ENCODE measurements at regions not wholly inside any gene's neighbourhood (a gene's known extent, or its start where the extent isn't known, plus 50 kb on each side); places are given as distances from the start of the nearest gene placed in this dataset.

DNA sequence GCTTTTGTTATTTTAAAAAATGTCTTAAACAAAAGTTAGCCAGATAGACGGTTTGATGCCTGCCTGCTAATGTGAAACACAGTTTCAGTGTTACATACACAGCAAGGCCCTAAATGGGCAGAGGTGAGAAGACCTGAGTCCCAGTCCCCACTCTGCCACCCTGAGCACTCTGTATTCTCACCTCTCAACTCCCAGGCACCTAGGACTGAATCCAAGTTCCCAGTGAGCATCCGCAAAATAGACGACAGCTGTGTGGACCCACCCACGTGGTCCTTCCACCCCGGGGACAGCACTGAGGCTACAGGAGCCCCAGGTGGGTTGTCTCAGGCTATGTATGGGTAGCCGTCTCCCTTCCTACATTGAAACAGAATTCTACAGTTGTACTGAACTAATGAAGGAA lies 111.5 kb downstream of the RPL27A start:
- Histone ChIP-seq H3K9me3 (no peaks in the 10 kb centered on the region), H3K4me1 (peaks cover 5% of the 10 kb centered on the region; the same call in 1 of the 2 replicates), H3K36me3 (no peaks in the 10 kb centered on the region), H3K4me3 (no peak overlapping the region), H3K4me2 (no peak overlapping the region), H4K20me1 (no peaks in the 10 kb centered on the region), H3K27ac (no peak overlapping the region), H3K27me3 (no peaks in the 10 kb centered on the region), H3K9ac (no peak overlapping the region)
- TF ChIP-seq Cebpa-rat (IDR thresholded peaks at IDR 0.05) = no peak

DNA sequence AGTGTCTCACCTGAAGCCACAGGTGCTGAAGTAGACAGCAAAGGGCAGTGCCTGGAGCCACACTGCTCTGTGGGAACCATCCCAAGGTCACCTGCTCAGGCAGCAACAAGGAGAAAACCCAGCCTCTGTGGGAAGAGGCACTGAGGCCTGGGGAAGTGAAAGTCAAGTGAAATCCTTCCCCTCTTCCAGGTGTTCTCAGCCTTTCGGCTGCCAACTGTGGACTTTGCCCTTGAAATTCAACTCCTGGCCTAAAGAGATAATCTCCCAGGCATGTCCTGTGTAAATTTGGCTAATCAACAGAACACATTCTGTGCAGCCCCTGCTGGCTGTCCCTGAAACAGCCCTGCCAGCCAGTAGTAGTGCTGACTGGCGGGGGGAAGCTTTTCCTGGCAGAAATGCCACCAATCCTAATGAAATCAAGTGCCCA lies 112.1 kb downstream of the RPL27A start:
- no peak overlapping the region for H3K4me2 ChIP-seq
- no peaks in the 10 kb centered on the region for H3K27me3 ChIP-seq
- H3K27ac ChIP-seq = no peak overlapping the region
- no peaks in the 10 kb centered on the region for H4K20me1 ChIP-seq
- no peak overlapping the region for H3K9ac ChIP-seq
- H3K36me3 ChIP-seq = no peaks in the 10 kb centered on the region
- no peak overlapping the region for H3K4me3 ChIP-seq
- no peaks in the 10 kb centered on the region for H3K9me3 ChIP-seq
- TF ChIP-seq Cebpa-rat (IDR thresholded peaks at IDR 0.05) = no peak
- peaks cover 5% of the 10 kb centered on the region; the same call in 1 of the 2 replicates for H3K4me1 ChIP-seq

DNA sequence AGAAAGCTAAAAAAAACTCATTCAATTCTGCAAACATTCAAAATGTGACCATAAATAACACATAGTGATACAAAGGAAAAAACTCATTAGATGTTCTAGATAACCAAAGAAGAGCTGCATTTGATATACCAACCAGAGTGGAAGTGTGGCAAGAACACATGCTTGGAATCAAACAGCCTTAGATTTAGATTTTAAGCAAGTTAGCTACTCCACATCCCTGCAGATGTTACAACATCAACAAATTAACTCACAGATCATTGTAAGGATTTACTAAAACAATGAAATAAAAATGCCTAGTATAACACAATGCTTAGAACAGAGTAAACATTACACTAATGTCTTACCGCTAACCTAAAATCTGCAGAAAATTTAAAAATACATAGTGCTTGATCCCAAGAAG lies 114.0 kb upstream of the AKIP1 start:
- H4K20me1 ChIP-seq = no peaks in the 10 kb centered on the region
- H3K27me3 ChIP-seq = no peaks in the 10 kb centered on the region
- peaks cover 5% of the 10 kb centered on the region; the same call in 1 of the 2 replicates for H3K4me1 ChIP-seq
- no peak overlapping the region for H3K4me2 ChIP-seq
- no peaks in the 10 kb centered on the region for H3K9me3 ChIP-seq
- H3K27ac ChIP-seq = no peak overlapping the region
- H3K36me3 ChIP-seq = no peaks in the 10 kb centered on the region
- no peak overlapping the region for H3K9ac ChIP-seq
- H3K4me3 ChIP-seq = no peak overlapping the region
- TF ChIP-seq Cebpa-rat (IDR thresholded peaks at IDR 0.05) = no peak

DNA sequence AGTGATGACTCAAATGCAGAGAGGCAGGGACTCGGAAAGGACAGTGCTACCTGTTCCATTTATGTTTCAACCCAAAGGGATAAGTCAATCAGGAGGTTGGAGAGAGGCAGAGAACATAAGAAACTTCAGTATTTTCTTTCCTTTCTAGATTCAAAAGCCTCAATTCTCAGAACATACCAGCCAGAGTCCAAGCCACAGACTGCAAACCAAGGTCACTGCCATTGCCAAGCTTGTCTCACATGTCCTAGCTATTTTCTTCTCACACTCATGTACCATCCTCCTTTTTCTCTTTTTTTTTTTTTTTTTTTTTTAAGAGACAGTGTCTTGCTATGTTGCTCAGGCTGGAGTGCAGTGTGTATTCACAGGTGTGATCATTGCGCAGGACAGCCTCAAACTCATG lies 111.7 kb upstream of the AKIP1 start:
- no peaks in the 10 kb centered on the region for H3K27me3 ChIP-seq
- H3K4me1 ChIP-seq = peaks cover 5% of the 10 kb centered on the region; the same call in 1 of the 2 replicates
- H3K4me3 ChIP-seq = no peak overlapping the region
- H3K4me2 ChIP-seq = no peak overlapping the region
- H3K27ac ChIP-seq = no peak overlapping the region
- no peak for TF ChIP-seq Cebpa-rat (IDR thresholded peaks at IDR 0.05)
- no peaks in the 10 kb centered on the region for H3K36me3 ChIP-seq
- no peak overlapping the region for H3K9ac ChIP-seq
- no peaks in the 10 kb centered on the region for H3K9me3 ChIP-seq
- H4K20me1 ChIP-seq = no peaks in the 10 kb centered on the region

DNA sequence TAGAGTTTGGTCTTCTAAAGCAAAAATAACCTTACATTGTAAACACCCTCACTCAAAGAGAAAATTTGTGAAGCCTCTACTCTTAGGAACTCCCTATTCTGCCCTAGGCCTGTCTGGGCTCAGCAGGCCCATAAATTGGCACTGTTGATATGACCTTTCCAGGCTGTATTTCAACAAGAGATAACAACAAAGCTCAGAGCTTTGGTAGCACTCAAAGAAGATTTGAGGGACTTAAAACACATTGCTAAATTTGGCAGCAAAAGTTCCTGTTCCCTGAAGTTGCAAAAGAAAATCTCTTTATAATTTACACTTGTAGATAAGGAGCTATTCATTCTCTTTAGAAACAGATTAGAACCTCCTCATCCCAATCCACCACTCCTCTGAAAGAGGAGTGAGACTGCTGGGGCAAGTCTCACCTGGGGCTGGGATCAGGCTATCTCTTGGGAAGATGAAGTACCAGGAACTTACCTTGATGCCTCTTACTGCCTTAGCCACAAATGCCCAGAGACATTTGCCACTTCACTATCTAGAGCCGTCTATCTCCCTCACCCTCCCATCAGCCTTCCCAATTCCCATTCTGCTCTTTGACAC lies 110.4 kb upstream of the AKIP1 start:
- no peak overlapping the region for H3K4me3 ChIP-seq
- no peak overlapping the region for H3K9ac ChIP-seq
- H3K4me2 ChIP-seq = no peak overlapping the region
- no peaks in the 10 kb centered on the region for H4K20me1 ChIP-seq
- H3K27me3 ChIP-seq = no peaks in the 10 kb centered on the region
- 0 out of 2 replicates have a peak, but pooled peaks cover 5% of the 10 kb centered on the region for H3K4me1 ChIP-seq
- H3K36me3 ChIP-seq = no peaks in the 10 kb centered on the region
- no peak for TF ChIP-seq Cebpa-rat (IDR thresholded peaks at IDR 0.05)
- no peak overlapping the region for H3K27ac ChIP-seq
- H3K9me3 ChIP-seq = no peaks in the 10 kb centered on the region

DNA sequence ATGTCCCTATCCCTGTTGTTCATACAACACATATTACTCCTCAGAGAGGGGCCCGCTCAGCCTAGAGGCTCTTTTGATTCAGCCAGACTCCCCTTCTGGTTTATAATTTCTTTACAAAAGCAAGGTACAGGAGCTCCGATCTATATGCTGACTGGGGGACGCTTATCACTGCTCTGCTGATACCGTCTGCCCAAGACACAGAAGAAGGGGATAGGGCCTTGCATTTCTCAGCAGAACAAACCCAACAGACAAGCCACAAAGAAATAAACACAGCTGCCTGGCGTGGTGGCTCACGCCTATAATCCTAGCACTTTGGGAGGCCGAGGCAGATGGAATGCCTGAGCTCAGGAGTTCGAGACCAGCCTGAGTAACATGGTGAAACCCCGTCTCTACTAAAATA lies 109.9 kb upstream of the AKIP1 start:
- Histone ChIP-seq H4K20me1 (no peaks in the 10 kb centered on the region), H3K4me1 (0 out of 2 replicates have a peak, but pooled peaks cover 5% of the 10 kb centered on the region), H3K27ac (no peak overlapping the region), H3K36me3 (no peaks in the 10 kb centered on the region), H3K4me2 (no peak overlapping the region), H3K4me3 (no peak overlapping the region), H3K9me3 (no peaks in the 10 kb centered on the region), H3K27me3 (no peaks in the 10 kb centered on the region), H3K9ac (no peak overlapping the region)
- TF ChIP-seq Cebpa-rat (IDR thresholded peaks at IDR 0.05) = no peak

DNA sequence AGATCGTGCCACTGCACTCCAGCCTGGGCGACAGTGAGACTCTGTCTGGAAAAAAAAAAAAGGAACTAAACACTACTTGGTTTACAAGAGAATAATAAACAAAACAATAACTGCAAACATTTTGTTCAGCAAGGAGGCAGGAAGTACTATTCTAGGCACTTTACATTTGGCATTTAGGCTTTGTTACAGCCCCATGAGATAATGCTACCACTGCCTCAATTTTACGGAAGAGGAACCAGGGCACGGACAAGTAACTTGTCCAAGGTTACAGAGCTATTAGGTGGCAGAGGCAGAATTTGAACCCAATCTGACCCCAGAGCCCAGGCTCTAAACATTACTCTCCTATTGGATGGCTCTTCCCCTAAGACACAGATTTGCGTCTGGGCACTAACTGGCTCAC lies 108.7 kb upstream of the AKIP1 start:
- no peaks in the 10 kb centered on the region for H3K36me3 ChIP-seq
- no peak overlapping the region for H3K9ac ChIP-seq
- peaks cover 12% of the 10 kb centered on the region for H3K4me1 ChIP-seq
- no peak overlapping the region for H3K27ac ChIP-seq
- no peaks in the 10 kb centered on the region for H3K27me3 ChIP-seq
- H3K4me3 ChIP-seq = no peak overlapping the region
- H3K4me2 ChIP-seq = no peak overlapping the region
- TF ChIP-seq Cebpa-rat (IDR thresholded peaks at IDR 0.05) = no peak
- no peaks in the 10 kb centered on the region for H4K20me1 ChIP-seq
- no peaks in the 10 kb centered on the region for H3K9me3 ChIP-seq

DNA sequence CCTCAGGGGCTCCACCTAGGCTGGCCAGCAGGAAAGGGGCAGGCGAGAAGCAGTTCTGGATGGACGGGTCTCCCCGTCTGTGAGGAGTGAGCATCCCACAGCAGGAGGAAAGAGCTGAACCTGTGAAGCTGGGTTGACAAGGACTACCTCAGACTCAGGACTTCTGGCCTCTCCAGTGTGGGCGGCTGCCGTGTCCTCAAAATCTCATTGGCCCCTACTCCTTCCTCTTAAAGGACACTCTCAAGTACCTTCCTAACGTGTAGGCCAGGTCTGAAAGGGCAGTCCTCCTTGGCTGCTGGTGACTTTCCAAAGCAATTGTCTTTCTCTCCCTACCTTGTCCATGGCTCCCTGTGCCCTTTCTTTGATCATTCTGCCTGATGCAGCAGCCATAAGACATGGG lies 107.0 kb upstream of the AKIP1 start:
- H3K36me3 ChIP-seq = no peaks in the 10 kb centered on the region
- peaks cover 9% of the 10 kb centered on the region for H3K4me1 ChIP-seq
- TF ChIP-seq Cebpa-rat (IDR thresholded peaks at IDR 0.05) = no peak
- no peak overlapping the region for H3K4me3 ChIP-seq
- no peak overlapping the region for H3K4me2 ChIP-seq
- H4K20me1 ChIP-seq = no peaks in the 10 kb centered on the region
- no peak overlapping the region for H3K9ac ChIP-seq
- no peak overlapping the region for H3K27ac ChIP-seq
- H3K9me3 ChIP-seq = no peaks in the 10 kb centered on the region
- H3K27me3 ChIP-seq = no peaks in the 10 kb centered on the region

DNA sequence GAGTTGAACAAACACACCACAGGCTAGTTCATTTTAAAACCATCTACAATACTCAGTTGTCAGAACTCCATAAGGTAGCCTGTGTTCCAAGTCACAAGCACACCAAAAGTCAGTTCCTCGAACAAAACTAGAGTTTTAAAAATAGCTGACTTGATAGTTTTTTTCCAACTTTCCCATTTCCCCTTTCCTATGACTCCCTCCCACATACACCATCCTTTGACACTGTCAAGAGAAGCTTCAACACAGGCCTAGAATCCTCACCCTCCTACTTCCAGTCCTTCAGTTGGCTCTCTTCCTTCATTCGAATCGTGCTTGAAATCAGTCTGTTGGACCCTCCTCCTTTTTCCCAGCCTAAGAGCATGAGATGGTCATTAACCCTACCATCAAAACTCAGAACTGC lies 105.7 kb upstream of the AKIP1 start:
- no peak for TF ChIP-seq Cebpa-rat (IDR thresholded peaks at IDR 0.05)
- Histone ChIP-seq H3K36me3 (no peaks in the 10 kb centered on the region), H3K9me3 (no peaks in the 10 kb centered on the region), H3K9ac (no peak overlapping the region), H3K4me1 (peaks cover 10% of the 10 kb centered on the region), H3K4me3 (no peak overlapping the region), H3K27me3 (peaks cover 6% of the 10 kb centered on the region; the same call in 1 of the 2 replicates), H3K27ac (no peak overlapping the region), H3K4me2 (no peak overlapping the region), H4K20me1 (no peaks in the 10 kb centered on the region)

DNA sequence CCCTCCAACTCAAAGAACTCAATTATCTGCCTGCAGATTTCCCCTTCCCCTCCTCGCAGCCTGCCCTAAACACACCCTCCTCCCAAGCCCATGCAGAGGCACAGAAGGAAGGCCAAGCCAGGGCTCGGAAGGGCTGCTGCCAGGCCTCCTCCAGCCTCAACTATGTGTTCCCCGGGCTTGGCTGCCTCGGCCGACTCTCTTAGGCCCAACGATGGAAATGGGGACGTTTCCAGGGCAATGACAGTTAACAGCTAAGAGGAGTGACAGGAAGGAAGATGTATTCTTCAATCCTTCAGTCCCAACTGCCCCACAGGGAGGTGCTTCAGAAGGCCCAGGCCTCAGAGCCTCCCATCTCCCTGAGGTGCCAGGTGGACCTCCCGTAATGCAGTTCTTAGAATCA lies 104.0 kb upstream of the AKIP1 start:
- Histone ChIP-seq H3K9ac (no peak overlapping the region), H4K20me1 (no peaks in the 10 kb centered on the region), H3K4me2 (peak overlapping the region; percentile 59), H3K27ac (no peak overlapping the region), H3K4me3 (no peak overlapping the region), H3K36me3 (no peaks in the 10 kb centered on the region), H3K9me3 (no peaks in the 10 kb centered on the region), H3K27me3 (peaks cover 13% of the 10 kb centered on the region), H3K4me1 (peaks cover 16% of the 10 kb centered on the region)
- TF ChIP-seq Cebpa-rat (IDR thresholded peaks at IDR 0.05) = no peak

Measured in BLaER1 (cell line).